Activated CD8-positive, alpha-beta T cell treated with anti-CD3 and anti-CD28 coated beads for 36 hours (primary cell): ENCODE measurements at regions not wholly inside any gene's neighbourhood (a gene's known extent, or its start where the extent isn't known, plus 50 kb on each side); places are given as distances from the start of the nearest gene placed in this dataset.
"Not testable (repeated sequence)": the region's sequence is repeated elsewhere in the genome, so short reads cannot be mapped to it uniquely, and the experiment has no call there.

Experiments used
- ATAC-seq: fragments of 200-7000 bp; cut with Tn5 transposase; one replicate; pipeline ENCODE4 v1.10.0; 2021; ENCODE audit warnings: mild to moderate bottlenecking, moderate library complexity
- CTCF ChIA-PET: fragments of 350-600 bp; sonication (Branson Sonifier 250); formaldehyde crosslinking; loops from one replicate; lab custom pipeline; 2021; ENCODE audit warnings: antibody characterized with exemption; lab: Charles Lee
- POLR2A ChIA-PET: fragments of 350-600 bp; sonication (Branson Sonifier 250); formaldehyde crosslinking; loops from one replicate; lab custom pipeline; 2021; ENCODE audit warnings: antibody characterized with exemption; lab: Charles Lee
- DNase-seq: peaks from one replicate; pipeline ENCODE4 v3.0.0-alpha.2; 2020
- H3K27ac Mint-ChIP-seq: one replicate; pipeline ENCODE4 v1.8.0; 2021; ENCODE audit warnings: mild to moderate bottlenecking, mixed read lengths
- H3K27me3 Mint-ChIP-seq: one replicate; pipeline ENCODE4 v1.8.0; 2021; ENCODE audit warnings: mixed read lengths
- H3K36me3 Mint-ChIP-seq: one replicate; pipeline ENCODE4 v1.8.0; 2021; ENCODE audit warnings: low read depth, mixed read lengths
- H3K4me1 Mint-ChIP-seq: one replicate; pipeline ENCODE4 v1.8.0; 2021; ENCODE audit warnings: low read depth, mixed read lengths
- H3K4me3 Mint-ChIP-seq: one replicate; pipeline ENCODE4 v1.8.0; 2021; ENCODE audit warnings: mild to moderate bottlenecking, moderate library complexity, mixed read lengths
- H3K9me3 Mint-ChIP-seq: one replicate; pipeline ENCODE4 v1.8.0; 2021; ENCODE audit warnings: mixed read lengths
- intact Hi-C: fragments of 100-400 bp; cut with micrococcal nuclease; formaldehyde crosslinking; loops from one replicate; pipeline ENCODE4 v1.10.0; 2022
- TF ChIP-seq, protein P1 (sequence below): fragments of 200-600 bp; IDR thresholded peaks from one replicate; pipeline ENCODE4 v1.8.0; 2022; ENCODE audit warnings: antibody characterized with exemption, mild to moderate bottlenecking

DNA sequence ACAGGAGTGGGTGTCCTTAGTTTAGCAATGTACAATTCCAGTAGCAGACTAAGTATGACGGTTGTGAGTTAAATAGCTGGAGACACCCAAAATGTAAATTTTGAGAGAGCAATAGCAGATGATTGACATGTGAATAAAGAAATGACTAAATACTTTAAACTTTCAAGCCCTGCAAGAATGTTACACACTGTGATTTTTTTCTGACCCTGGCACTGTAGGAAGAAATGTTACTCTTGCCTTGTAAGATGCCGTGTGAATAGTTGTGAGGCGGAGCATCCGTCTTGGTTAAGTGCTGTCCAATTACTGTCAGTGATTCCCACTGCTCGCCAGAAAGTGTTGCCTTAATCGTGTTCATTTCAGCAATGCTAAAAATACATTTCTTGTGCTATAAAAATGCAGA is 1248.1 kb downstream of the RAPGEF2 start:
- no peak for DNase-seq
- ChIA-PET POLR2A (no interaction called here), CTCF (no interaction called here)
- no peaks in the 10 kb centered on the region for H3K36me3 Mint-ChIP-seq
- intact Hi-C loops = no loop called here
- H3K27me3 Mint-ChIP-seq = no peaks in the 10 kb centered on the region
- ATAC-seq = no peak
- TF ChIP-seq, protein P1, sequence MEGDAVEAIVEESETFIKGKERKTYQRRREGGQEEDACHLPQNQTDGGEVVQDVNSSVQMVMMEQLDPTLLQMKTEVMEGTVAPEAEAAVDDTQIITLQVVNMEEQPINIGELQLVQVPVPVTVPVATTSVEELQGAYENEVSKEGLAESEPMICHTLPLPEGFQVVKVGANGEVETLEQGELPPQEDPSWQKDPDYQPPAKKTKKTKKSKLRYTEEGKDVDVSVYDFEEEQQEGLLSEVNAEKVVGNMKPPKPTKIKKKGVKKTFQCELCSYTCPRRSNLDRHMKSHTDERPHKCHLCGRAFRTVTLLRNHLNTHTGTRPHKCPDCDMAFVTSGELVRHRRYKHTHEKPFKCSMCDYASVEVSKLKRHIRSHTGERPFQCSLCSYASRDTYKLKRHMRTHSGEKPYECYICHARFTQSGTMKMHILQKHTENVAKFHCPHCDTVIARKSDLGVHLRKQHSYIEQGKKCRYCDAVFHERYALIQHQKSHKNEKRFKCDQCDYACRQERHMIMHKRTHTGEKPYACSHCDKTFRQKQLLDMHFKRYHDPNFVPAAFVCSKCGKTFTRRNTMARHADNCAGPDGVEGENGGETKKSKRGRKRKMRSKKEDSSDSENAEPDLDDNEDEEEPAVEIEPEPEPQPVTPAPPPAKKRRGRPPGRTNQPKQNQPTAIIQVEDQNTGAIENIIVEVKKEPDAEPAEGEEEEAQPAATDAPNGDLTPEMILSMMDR = no peak
- no peaks in the 10 kb centered on the region for H3K9me3 Mint-ChIP-seq
- H3K4me1 Mint-ChIP-seq = no peaks in the 10 kb centered on the region
- H3K27ac Mint-ChIP-seq = no peak overlapping the region
- H3K4me3 Mint-ChIP-seq = no peak overlapping the region

DNA sequence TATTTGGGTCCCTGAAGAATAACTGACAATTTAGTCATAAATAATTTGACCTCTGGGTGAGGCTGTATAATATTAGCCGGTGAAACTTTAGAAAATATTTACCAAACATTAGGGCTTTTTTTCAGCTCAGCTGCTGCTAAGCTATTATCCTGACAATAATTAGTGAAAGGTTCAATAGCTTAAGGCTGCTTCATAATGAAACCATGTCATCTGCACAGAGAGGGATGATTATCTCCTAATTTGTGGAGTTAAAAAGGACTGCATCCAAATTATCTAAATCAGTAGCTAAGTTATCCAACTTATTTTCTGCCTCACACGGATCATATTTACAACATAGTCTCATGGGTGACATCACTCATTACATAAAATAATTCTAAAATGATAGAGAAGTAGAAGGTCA is 1249.8 kb downstream of the RAPGEF2 start:
- Mint-ChIP-seq H3K36me3 (no peaks in the 10 kb centered on the region), H3K4me1 (no peaks in the 10 kb centered on the region), H3K27me3 (no peaks in the 10 kb centered on the region), H3K4me3 (no peak overlapping the region), H3K27ac (no peak overlapping the region), H3K9me3 (no peaks in the 10 kb centered on the region)
- TF ChIP-seq, protein P1 = no peak
- ATAC-seq (no peak), DNase-seq (no peak)
- intact Hi-C loops = no loop called here
- POLR2A ChIA-PET = no interaction called here
- CTCF ChIA-PET = no interaction called here

DNA sequence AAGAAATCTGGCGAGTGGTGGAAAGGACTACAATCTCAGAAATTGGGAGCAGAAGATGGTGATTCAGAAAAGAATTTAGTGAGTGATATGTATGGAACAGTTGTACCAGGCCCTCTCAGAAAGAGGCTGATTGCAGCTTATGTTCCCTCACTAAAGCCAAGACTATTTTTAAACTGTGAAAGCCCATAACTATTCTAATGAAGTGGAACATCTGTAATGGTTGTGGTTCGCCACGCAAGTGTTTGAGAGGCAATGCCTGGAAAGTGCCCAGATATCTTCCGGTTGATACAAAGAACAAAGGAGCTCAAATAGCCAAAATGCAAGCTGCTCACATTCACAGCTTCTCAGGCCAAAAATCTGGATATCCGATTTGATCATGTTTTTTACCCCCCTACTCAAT is 1250.7 kb downstream of the RAPGEF2 start:
- no peak for ATAC-seq
- ChIA-PET CTCF (no interaction called here), POLR2A (no interaction called here)
- DNase-seq = no peak
- H3K4me3 Mint-ChIP-seq = no peak overlapping the region
- H3K36me3 Mint-ChIP-seq = no peaks in the 10 kb centered on the region
- intact Hi-C loops = no loop called here
- H3K27ac Mint-ChIP-seq = no peak overlapping the region
- no peaks in the 10 kb centered on the region for H3K27me3 Mint-ChIP-seq
- no peaks in the 10 kb centered on the region for H3K4me1 Mint-ChIP-seq
- H3K9me3 Mint-ChIP-seq = no peaks in the 10 kb centered on the region
- TF ChIP-seq, protein P1 = no peak

DNA sequence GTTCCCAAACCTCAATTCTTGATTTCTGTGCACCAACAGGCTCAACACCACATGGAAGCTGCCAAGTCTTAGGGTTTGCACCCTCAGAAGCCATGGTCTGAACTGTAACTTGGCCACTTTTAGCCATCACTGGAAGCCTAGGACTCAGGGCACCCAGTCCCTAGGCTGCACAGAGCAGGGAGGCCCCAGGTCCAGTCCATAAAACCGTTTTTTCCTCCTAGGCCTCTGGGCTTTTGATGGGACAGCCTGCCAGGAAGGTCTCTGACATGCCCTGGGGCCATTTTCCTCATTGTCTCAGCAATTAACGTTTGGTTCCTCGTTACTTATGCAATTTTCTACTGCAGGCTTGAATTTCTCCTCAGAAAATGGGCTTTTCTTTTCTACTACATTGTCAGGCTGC is 1259.6 kb downstream of the RAPGEF2 start:
- POLR2A ChIA-PET = no interaction called here
- DNase-seq = no peak
- ATAC-seq = no peak
- peaks cover 11% of the 10 kb centered on the region for H3K9me3 Mint-ChIP-seq
- H3K36me3 Mint-ChIP-seq = no peaks in the 10 kb centered on the region
- no peak overlapping the region for H3K27ac Mint-ChIP-seq
- CTCF ChIA-PET = no interaction called here
- H3K27me3 Mint-ChIP-seq = no peaks in the 10 kb centered on the region
- intact Hi-C loops = no loop called here
- TF ChIP-seq, protein P1 = no peak
- no peak overlapping the region for H3K4me3 Mint-ChIP-seq
- no peaks in the 10 kb centered on the region for H3K4me1 Mint-ChIP-seq

DNA sequence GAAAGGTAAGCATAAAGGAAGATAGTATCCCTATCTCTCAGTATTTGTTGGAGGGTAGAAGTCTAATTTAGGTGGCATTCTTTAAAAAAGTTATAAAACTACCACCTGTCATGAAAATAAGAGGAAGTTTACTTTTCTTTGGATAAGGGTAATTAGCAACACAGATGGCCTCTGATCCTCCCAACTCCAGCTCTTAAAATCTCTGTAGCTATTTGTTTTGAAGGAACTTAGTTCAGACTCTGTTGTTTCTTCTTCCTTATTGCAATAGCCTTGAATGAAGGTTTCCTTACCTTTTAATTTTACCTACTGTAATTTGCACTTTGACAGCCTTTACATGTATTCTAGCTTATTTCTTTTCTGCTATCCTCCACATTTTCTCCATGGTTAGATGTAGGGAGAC is 1261.3 kb downstream of the RAPGEF2 start:
- no peak overlapping the region for H3K4me3 Mint-ChIP-seq
- DNase-seq (no peak), ATAC-seq (no peak)
- POLR2A ChIA-PET = interaction anchor here (0.7 kb wide), 1 partner anchor 863 kb away, joined by 3 read pairs; no protein-coding TSS in a partner anchor
- H3K27me3 Mint-ChIP-seq = no peaks in the 10 kb centered on the region
- no peaks in the 10 kb centered on the region for H3K36me3 Mint-ChIP-seq
- H3K9me3 Mint-ChIP-seq = peaks cover 10% of the 10 kb centered on the region
- intact Hi-C loops = no loop called here
- CTCF ChIA-PET = no interaction called here
- no peaks in the 10 kb centered on the region for H3K4me1 Mint-ChIP-seq
- TF ChIP-seq, protein P1 = no peak
- no peak overlapping the region for H3K27ac Mint-ChIP-seq

DNA sequence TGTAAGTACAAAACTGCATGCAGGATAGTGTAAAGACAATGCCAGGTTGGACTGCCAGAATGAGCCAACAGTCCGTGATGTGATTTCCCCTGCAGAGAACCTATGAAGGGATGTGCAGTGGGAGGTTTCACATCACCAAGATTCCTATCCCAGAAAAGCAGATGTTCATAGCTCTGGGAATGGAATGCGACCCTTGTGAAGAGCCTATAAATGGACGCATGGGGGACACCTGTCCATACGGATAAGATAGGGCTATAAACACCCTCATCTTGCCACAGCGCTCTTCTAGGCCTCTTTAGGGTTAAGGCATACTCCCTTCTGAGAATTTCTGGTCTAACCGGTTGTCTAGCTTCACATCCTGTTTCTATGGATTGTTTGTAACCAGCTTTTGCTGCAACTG is 1261.8 kb downstream of the RAPGEF2 start:
- intact Hi-C loops, H3K4me1 Mint-ChIP-seq, DNase-seq, H3K9me3 Mint-ChIP-seq, CTCF ChIA-PET, H3K36me3 Mint-ChIP-seq, H3K4me3 Mint-ChIP-seq, H3K27ac Mint-ChIP-seq, H3K27me3 Mint-ChIP-seq, ATAC-seq: not testable (repeated sequence)
- POLR2A ChIA-PET = interaction anchor here (0.7 kb wide), 1 partner anchor 863 kb away, joined by 3 read pairs; no protein-coding TSS in a partner anchor

DNA sequence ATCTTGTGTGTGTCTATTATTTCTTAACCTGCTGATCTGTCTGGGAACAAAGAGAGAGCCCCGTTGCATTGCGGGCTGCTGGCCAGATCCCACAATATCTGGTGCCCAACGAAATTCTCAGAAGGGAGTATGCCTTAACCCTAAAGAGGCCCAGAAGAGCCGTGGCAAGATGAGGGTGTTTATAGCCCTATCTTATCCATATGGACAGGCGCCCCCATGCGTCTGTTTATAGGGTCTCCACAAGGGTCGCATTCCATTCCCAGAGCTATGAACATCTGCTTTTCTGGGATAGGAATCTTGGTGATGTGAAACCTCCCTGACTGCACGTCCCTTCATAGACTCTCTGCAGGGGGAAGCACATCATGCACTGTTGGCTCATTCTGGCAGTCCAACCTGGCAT is 1262.5 kb downstream of the RAPGEF2 start:
- H3K27ac Mint-ChIP-seq, intact Hi-C loops, ATAC-seq, H3K27me3 Mint-ChIP-seq, H3K36me3 Mint-ChIP-seq, CTCF ChIA-PET, H3K9me3 Mint-ChIP-seq, H3K4me1 Mint-ChIP-seq, DNase-seq, POLR2A ChIA-PET, H3K4me3 Mint-ChIP-seq: not testable (repeated sequence)
